BJ (cell line): ENCODE measurements at regions not wholly inside any gene's neighbourhood (a gene's known extent, or its start where the extent isn't known, plus 50 kb on each side); places are given as distances from the start of the nearest gene placed in this dataset.
"Not testable (repeated sequence)": the region's sequence is repeated elsewhere in the genome, so short reads cannot be mapped to it uniquely, and the experiment has no call there.

Experiments
- CTCF ChIA-PET: fragments of 350-600 bp; formaldehyde crosslinking; extraction: SDS; loops from one replicate; lab custom pipeline; 2021; ENCODE audit warnings: antibody characterized with exemption, inconsistent platforms; lab: Yijun Ruan, JAX
- POLR2A ChIA-PET: fragments of 300-600 bp; sonication (Branson Sonifier 250); formaldehyde crosslinking; extraction: SDS; loops from one replicate; lab custom pipeline; 2021; ENCODE audit warnings: antibody characterized with exemption; lab: Charles Lee
- DNase-seq: peaks from one replicate; pipeline ENCODE4 v3.0.0-alpha.2; 2011; ENCODE audit warnings: low read depth
- H3K27me3 ChIP-seq: 2 replicates; pipeline ENCODE4 v1.6.0; 2011; ENCODE audit warnings: low read length; ENCODE audit not compliant: control insufficient read depth, insufficient read depth
- H3K36me3 ChIP-seq: 2 replicates; pipeline ENCODE4 v1.5.1; 2011; ENCODE audit warnings: low read length; ENCODE audit not compliant: control insufficient read depth, insufficient read depth
- H3K4me3 ChIP-seq: 2 replicates; pipeline ENCODE4 v1.5.1; 2011; ENCODE audit warnings: low read depth, mild to moderate bottlenecking, control low read depth, low read length
- CTCF ChIP-seq: IDR thresholded peaks from 2 replicates; pipeline ENCODE4 v1.5.1; 2011; ENCODE audit warnings: low read depth, mild to moderate bottlenecking, control low read depth, inconsistent platforms, low read length, moderate library complexity; ENCODE audit not compliant: insufficient read depth

GRCh38 chr5:163309914-163310313 lies 127.5 kb upstream of the CCNG1 start:
- H3K36me3 ChIP-seq = no peaks in the 10 kb centered on the region
- no peak overlapping the region for H3K4me3 ChIP-seq
- TF ChIP-seq CTCF = no peak
- ChIA-PET CTCF (interaction anchor here (0.7 kb wide), 1 partner anchor 1051 kb away, joined by 3 read pairs; no protein-coding TSS in a partner anchor), POLR2A (no interaction called here)
- DNase-seq = no peak
- no peaks in the 10 kb centered on the region for H3K27me3 ChIP-seq

GRCh38 chr5:163310997-163311396 lies 126.4 kb upstream of the CCNG1 start:
- Histone ChIP-seq H3K27me3 (no peaks in the 10 kb centered on the region), H3K36me3 (no peaks in the 10 kb centered on the region), H3K4me3 (no peak overlapping the region)
- DNase-seq = no peak
- ChIA-PET CTCF (no interaction called here), POLR2A (no interaction called here)
- no peak for TF ChIP-seq CTCF

- CTCF ChIA-PET = interaction anchor here (0.8 kb wide), 1 partner anchor 35 kb away, joined by 3 read pairs; no protein-coding TSS in a partner anchor
- no peak overlapping the region for H3K4me3 ChIP-seq
- TF ChIP-seq CTCF = no peak
- POLR2A ChIA-PET = no interaction called here
- DNase-seq = no peak
- H3K27me3 ChIP-seq = no peaks in the 10 kb centered on the region
- H3K36me3 ChIP-seq = no peaks in the 10 kb centered on the region
Measured at GRCh38 chr5:163312598-163312997, 124.8 kb upstream of the CCNG1 start.

- POLR2A ChIA-PET, H3K36me3 ChIP-seq, H3K27me3 ChIP-seq, CTCF ChIA-PET, H3K4me3 ChIP-seq, DNase-seq: not testable (repeated sequence)
Measured at GRCh38 chr5:163313049-163313448, 124.3 kb upstream of the CCNG1 start.

GRCh38 chr5:163316374-163316773 lies 121.0 kb upstream of the CCNG1 start:
- H3K27me3 ChIP-seq, POLR2A ChIA-PET, H3K4me3 ChIP-seq, H3K36me3 ChIP-seq, DNase-seq: not testable (repeated sequence)
- CTCF ChIA-PET = interaction anchor here (0.7 kb wide), 1 partner anchor 31 kb away, joined by 3 read pairs; no protein-coding TSS in a partner anchor

- DNase-seq = no peak
- ChIA-PET CTCF (no interaction called here), POLR2A (no interaction called here)
- H3K4me3 ChIP-seq = no peak overlapping the region
- TF ChIP-seq CTCF = no peak
- H3K36me3 ChIP-seq = no peaks in the 10 kb centered on the region
- H3K27me3 ChIP-seq = no peaks in the 10 kb centered on the region
Measured at GRCh38 chr5:163318707-163319106, 118.7 kb upstream of the CCNG1 start.
